Breast epithelium (tissue), 4 donors: ENCODE measurements at regions not wholly inside any gene's neighbourhood (a gene's known extent, or its start where the extent isn't known, plus 50 kb on each side); places are given as distances from the start of the nearest gene placed in this dataset.

Experiments
- DNase-seq, 2 donors: peaks; one replicate each; pipeline ENCODE4 v3.0.0-alpha.2; 2019; ENCODE audit warnings: low spot score in 2 of 2
- H3K27ac ChIP-seq, 2 donors: fragments of 200-600 bp; sonication (generic) in 1 of 2; one replicate each; pipeline ENCODE4 v1.5.1; 2016 to 2019; ENCODE audit warnings: mild to moderate bottlenecking in 1 of 2
- H3K27me3 ChIP-seq, 2 donors: fragments of 200-600 bp; sonication (generic) in 1 of 2; one replicate each; pipeline versions ENCODE4 v1.5.1 to v1.6.0; 2017 to 2019; ENCODE audit warnings: control low read depth in 1 of 2, mild to moderate bottlenecking in 1 of 2
- H3K36me3 ChIP-seq: fragments of 200-600 bp; one replicate; pipeline ENCODE4 v1.5.1; 2019
- H3K4me1 ChIP-seq, 2 donors: fragments of 200-600 bp; sonication (generic); one replicate each; pipeline ENCODE4 v1.5.1; 2016 to 2019; ENCODE audit warnings: control low read depth in 1 of 2
- H3K4me3 ChIP-seq, 3 donors: fragments of 200-600 bp; sonication (generic); 1 replicate in 2 of 3; 2 replicates in 1 of 3; pipeline ENCODE4 v1.5.1; 2016 to 2019; ENCODE audit warnings: mild to moderate bottlenecking in 3 of 3, moderate library complexity in 2 of 3
- H3K9me3 ChIP-seq, 2 donors: fragments of 200-600 bp; sonication (generic) in 1 of 2; one replicate each; pipeline ENCODE4 v1.5.1; 2016 to 2019; ENCODE audit warnings: control low read depth in 1 of 2
- POLR2A ChIP-seq: fragments of 450-650 bp; IDR thresholded peaks from one replicate; pipeline ENCODE4 v1.6.1; 2016; ENCODE audit warnings: antibody characterized with exemption, mild to moderate bottlenecking, moderate library complexity
- POLR2AphosphoS5 ChIP-seq, 3 donors: sonication (generic); formaldehyde crosslinking; IDR thresholded peaks; one replicate each; pipeline ENCODE4 v1.6.1; 2017; ENCODE audit warnings: antibody characterized with exemption in 3 of 3
- intact Hi-C: fragments of 100-400 bp; cut with DNase I; formaldehyde crosslinking; loops from one replicate; pipeline ENCODE4 v1.15.1; 2023; ENCODE audit warnings: low total_unique reads
- TF ChIP-seq, protein P1 (sequence below), 3 donors: fragments of 450-650 bp; IDR thresholded peaks; one replicate each; pipeline ENCODE4 v1.5.1; 2016 to 2017; ENCODE audit warnings: antibody characterized with exemption in 3 of 3, mild to moderate bottlenecking in 3 of 3, moderate library complexity in 3 of 3

DNA sequence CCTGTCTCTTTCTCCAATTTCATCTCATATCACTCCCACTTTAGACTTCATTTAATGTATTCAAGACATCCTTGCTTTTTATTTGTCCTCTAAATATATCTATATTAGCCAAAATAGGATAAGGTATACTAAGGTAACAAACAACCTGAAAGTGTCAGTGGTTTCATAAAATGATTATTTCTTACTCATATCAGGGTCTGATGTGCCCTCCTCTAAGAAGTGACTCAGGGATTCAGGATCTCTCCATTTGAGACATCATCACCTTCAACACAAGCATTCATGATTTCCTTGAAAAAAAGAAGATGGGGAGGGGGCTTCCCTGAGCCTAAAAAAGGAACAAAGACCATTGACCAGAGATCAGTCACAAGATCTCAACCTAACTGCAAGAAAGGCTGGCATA is 131.4 kb upstream of the POU2AF2 start:
- H3K27ac ChIP-seq, result no peak overlapping the region
- TF ChIP-seq POLR2AphosphoS5 (IDR thresholded peaks at IDR 0.05), result no peak
- TF ChIP-seq, protein P1, sequence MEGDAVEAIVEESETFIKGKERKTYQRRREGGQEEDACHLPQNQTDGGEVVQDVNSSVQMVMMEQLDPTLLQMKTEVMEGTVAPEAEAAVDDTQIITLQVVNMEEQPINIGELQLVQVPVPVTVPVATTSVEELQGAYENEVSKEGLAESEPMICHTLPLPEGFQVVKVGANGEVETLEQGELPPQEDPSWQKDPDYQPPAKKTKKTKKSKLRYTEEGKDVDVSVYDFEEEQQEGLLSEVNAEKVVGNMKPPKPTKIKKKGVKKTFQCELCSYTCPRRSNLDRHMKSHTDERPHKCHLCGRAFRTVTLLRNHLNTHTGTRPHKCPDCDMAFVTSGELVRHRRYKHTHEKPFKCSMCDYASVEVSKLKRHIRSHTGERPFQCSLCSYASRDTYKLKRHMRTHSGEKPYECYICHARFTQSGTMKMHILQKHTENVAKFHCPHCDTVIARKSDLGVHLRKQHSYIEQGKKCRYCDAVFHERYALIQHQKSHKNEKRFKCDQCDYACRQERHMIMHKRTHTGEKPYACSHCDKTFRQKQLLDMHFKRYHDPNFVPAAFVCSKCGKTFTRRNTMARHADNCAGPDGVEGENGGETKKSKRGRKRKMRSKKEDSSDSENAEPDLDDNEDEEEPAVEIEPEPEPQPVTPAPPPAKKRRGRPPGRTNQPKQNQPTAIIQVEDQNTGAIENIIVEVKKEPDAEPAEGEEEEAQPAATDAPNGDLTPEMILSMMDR (IDR thresholded peaks at IDR 0.05), result no peak
- no peak for TF ChIP-seq POLR2A
- H3K4me1 ChIP-seq, result no peaks in the 10 kb centered on the region
- intact Hi-C loops, result no loop called here
- DNase-seq, result no peak
- no peaks in the 10 kb centered on the region for H3K9me3 ChIP-seq
- H3K4me3 ChIP-seq, result no peak overlapping the region
- H3K27me3 ChIP-seq, result no peaks in the 10 kb centered on the region
- no peaks in the 10 kb centered on the region for H3K36me3 ChIP-seq

DNA sequence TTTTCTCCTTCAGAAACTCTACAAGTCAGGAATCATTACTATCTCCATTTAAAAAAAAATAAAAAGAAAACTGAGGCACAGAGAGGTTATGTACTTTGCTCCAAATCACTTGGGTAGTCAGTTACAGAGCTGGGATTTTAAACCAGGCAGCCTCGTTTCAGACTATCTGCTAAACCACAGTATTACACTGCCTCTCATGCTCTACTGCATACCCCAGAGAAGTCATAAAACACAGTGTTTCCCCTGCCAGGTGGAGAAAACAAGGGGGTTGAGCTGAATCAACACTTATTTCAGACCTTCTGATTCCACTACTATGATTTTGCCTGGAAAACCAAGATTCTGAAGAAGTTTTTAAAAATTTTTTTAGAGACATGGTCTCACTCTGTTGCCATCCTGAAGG is 132.9 kb upstream of the POU2AF2 start:
- Histone ChIP-seq H3K9me3 (no peaks in the 10 kb centered on the region), H3K27ac (no peak overlapping the region), H3K4me3 (no peak overlapping the region), H3K27me3 (no peaks in the 10 kb centered on the region), H3K36me3 (no peaks in the 10 kb centered on the region), H3K4me1 (no peaks in the 10 kb centered on the region)
- no peak for DNase-seq
- TF ChIP-seq, protein P1 (IDR thresholded peaks at IDR 0.05), result no peak
- no peak for TF ChIP-seq POLR2A
- no peak for TF ChIP-seq POLR2AphosphoS5 (IDR thresholded peaks at IDR 0.05)
- intact Hi-C loops, result no loop called here

DNA sequence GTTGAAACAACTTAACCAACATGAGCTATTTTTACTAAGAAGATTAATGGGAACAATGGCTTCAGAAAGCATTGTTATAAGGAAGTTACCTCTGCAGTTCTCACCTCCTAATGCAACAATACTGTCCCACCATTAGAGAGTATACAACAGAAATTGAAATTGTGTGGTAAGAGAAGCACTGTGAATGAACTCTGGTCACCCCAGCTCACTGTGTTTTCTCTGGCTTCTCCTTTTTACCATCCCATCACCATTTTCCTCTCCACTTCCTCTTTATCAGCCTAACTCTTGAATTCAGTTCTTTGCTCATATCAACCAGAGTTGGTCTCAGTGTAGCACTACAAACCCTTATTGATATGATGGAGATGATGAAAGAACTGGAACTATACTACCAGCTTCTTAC is 138.0 kb upstream of the POU2AF2 start:
- DNase-seq, result no peak
- no peaks in the 10 kb centered on the region for H3K4me1 ChIP-seq
- no peak overlapping the region for H3K27ac ChIP-seq
- no peaks in the 10 kb centered on the region for H3K9me3 ChIP-seq
- intact Hi-C loops, result no loop called here
- TF ChIP-seq, protein P1 (IDR thresholded peaks at IDR 0.05), result no peak
- TF ChIP-seq POLR2AphosphoS5 (IDR thresholded peaks at IDR 0.05), result no peak
- no peak for TF ChIP-seq POLR2A
- no peaks in the 10 kb centered on the region for H3K36me3 ChIP-seq
- no peaks in the 10 kb centered on the region for H3K27me3 ChIP-seq
- no peak overlapping the region for H3K4me3 ChIP-seq

DNA sequence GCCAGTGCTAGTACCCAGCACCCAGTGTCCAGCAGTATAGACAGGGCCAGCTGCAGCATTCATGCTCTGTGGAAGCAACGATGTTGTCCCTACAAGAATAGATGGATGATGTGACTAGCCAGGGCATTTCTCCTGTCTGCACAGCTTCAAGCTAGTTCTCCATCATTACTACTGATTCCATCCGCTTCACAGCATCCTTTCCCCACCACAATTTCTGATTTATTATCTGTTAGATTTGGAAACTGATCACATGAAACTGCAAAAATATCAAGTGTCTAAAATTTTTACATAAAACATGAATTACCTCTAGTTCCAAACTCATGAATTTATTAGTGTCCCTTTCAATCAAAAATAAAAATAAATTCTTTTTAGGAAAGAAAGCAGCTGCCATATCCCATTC is 138.9 kb upstream of the POU2AF2 start:
- Histone ChIP-seq H3K9me3 (no peaks in the 10 kb centered on the region), H3K36me3 (no peaks in the 10 kb centered on the region), H3K27ac (no peak overlapping the region), H3K4me3 (no peak overlapping the region), H3K27me3 (no peaks in the 10 kb centered on the region), H3K4me1 (no peaks in the 10 kb centered on the region)
- intact Hi-C loops, result no loop called here
- DNase-seq, result no peak
- TF ChIP-seq, protein P1 (IDR thresholded peaks at IDR 0.05), result no peak
- TF ChIP-seq POLR2AphosphoS5 (IDR thresholded peaks at IDR 0.05) (no peak), POLR2A (no peak)

DNA sequence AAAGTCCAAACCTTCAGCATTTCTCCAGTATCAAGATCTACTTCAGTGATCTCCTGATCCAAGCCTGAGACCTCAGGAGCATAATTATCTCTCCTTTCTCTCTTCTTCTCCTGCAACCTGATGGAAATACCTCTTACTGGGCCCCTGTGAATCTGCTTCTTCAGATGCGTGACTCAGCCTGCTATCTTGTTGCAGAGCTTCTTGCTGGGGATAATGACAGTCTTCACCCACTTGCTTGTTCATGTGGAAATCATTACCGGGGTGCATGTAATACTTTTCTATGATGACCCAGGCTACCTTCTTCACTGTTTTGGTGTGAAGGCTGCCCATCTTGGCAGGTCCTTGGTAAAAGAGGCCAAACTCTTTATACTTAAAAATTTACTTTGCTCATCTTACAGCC is 140.0 kb upstream of the POU2AF2 start:
- no peak for TF ChIP-seq POLR2A
- TF ChIP-seq POLR2AphosphoS5 (IDR thresholded peaks at IDR 0.05), result no peak
- TF ChIP-seq, protein P1 (IDR thresholded peaks at IDR 0.05), result no peak
- H3K27me3 ChIP-seq, result no peaks in the 10 kb centered on the region
- intact Hi-C loops, result no loop called here

More for the DNA sequence above, 140.0 kb upstream of the POU2AF2 start:
- Histone ChIP-seq H3K4me1 (no peaks in the 10 kb centered on the region), H3K9me3 (no peaks in the 10 kb centered on the region), H3K36me3 (no peaks in the 10 kb centered on the region), H3K27ac (no peak overlapping the region), H3K4me3 (no peak overlapping the region)
- DNase-seq, result no peak
